Small intestine (tissue), 7 donors: ENCODE measurements at regions not wholly inside any gene's neighbourhood (a gene's known extent, or its start where the extent isn't known, plus 50 kb on each side); places are given as distances from the start of the nearest gene placed in this dataset.

Experiments
- DNase-seq, 2 donors: peaks; one replicate each; pipeline versions ENCODE4 v3.0.0 to v3.0.0-alpha.2; 2013
- FAIRE-seq: peaks from 2 replicates; lab custom pipeline; 2012; peaks lifted over from hg19 to GRCh38; lab: Jason Lieb, UNC
- H3K27ac ChIP-seq, 3 donors: one replicate each; pipeline ENCODE4 v1.5.1; 2013; ENCODE audit warnings: low read length in 2 of 3, mild to moderate bottlenecking in 2 of 3, control low read depth in 1 of 3, inconsistent platforms in 1 of 3, low read depth in 1 of 3, moderate library complexity in 1 of 3
- H3K27me3 ChIP-seq, 3 donors: one replicate each; pipeline ENCODE4 v1.6.1; 2013; ENCODE audit warnings: low read length in 3 of 3, inconsistent platforms in 1 of 3; ENCODE audit not compliant: control insufficient read depth in 3 of 3, insufficient read depth in 3 of 3
- H3K36me3 ChIP-seq, 3 donors: one replicate each; pipeline ENCODE4 v1.6.1; 2013; ENCODE audit warnings: low read length in 3 of 3, inconsistent platforms in 1 of 3, low read depth in 1 of 3, mild to moderate bottlenecking in 1 of 3, moderate library complexity in 1 of 3; ENCODE audit not compliant: control insufficient read depth in 3 of 3, insufficient read depth in 2 of 3
- H3K4me1 ChIP-seq, 3 donors: one replicate each; pipeline ENCODE4 v1.6.1; 2013; ENCODE audit warnings: low read length in 2 of 3, inconsistent platforms in 1 of 3, low read depth in 1 of 3, mild to moderate bottlenecking in 1 of 3, moderate library complexity in 1 of 3; ENCODE audit not compliant: control insufficient read depth in 3 of 3, insufficient read depth in 2 of 3
- H3K4me3 ChIP-seq, 3 donors: one replicate each; pipeline ENCODE4 v1.5.1; 2013; ENCODE audit warnings: low read length in 3 of 3, control low read depth in 1 of 3, inconsistent platforms in 1 of 3, low read depth in 1 of 3, mild to moderate bottlenecking in 1 of 3, moderate library complexity in 1 of 3
- H3K9me3 ChIP-seq, 2 donors: one replicate each; pipeline ENCODE4 v1.6.1; 2013; ENCODE audit warnings: low read depth in 1 of 2, low read length in 1 of 2; ENCODE audit not compliant: control insufficient read depth in 2 of 2, insufficient read depth in 1 of 2
- WGBS, 3 donors: extraction: QIAGEN DNeasy Blood & Tissue Kit; methylation state at CpG; one replicate each; pipeline ENCODE4 v1.1.7; 2013; 5-methylcytosine and 5-hydroxymethylcytosine counted together
- donor health status: healthy with polysubstance abuse.
- donor health status: control.
- donor health status: control.
- donor health status: Bipolar disorder and iron deficiency.
- donor health status: healthy.

DNA sequence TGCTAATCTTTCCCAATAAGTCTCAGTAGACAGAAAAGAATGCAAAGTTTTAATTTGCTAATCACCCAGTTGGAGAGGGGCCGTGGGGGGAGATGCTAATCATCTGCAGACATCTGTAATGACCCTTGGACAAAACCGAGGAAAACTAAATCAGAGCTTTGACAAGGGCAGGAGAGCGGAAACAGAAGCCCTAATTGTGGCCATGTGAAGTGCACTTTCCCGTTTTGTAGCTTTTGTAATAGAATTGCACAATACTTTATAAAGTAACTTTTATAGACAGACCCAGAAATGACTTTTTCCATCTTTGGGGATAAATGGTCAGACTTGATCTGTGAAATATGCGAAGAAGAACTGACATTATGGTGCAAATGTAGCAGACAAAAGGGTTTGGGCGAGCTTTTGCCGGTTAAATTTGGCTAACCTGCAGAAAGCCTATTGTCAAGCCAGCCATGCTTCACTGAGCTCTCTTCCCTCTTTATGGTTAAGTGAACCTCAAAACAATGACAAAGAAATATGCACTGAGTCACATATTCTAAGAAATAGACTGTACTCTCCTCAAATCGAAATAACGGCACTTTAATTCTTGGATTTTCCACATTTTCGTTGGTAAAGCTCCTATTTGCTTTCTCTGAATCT is 980.1 kb upstream of the POU3F3 start:
- Histone ChIP-seq H3K36me3 (no peaks in the 10 kb centered on the region), H3K27me3 (no peaks in the 10 kb centered on the region), H3K9me3 (no peaks in the 10 kb centered on the region), H3K4me1 (no peaks in the 10 kb centered on the region), H3K4me3 (no peak overlapping the region), H3K27ac (no peak overlapping the region)
- WGBS, 3 donors: 64 to 70% (median 68%) methylated on average over 10 of the region's 10 CpGs
- no peak for DNase-seq
- FAIRE-seq: no peak

DNA sequence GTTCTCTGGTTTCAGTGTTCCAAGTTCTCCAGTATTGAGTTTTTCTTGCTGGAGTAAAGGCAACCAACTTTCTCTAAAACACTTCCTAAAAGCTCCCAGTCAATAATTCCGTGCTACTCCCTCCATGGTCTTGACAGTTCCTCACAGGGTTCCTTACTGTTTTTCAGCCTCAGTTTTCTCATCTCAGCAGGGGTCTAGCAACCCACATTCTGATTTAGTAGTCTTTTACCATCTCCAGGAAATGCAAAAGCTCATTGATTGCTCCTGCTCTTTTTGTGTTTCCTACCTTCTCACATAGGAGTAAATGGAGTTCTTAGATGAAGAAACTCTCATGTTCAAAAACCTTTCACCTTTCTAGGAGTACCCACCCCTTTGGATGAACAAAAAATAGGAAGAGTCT is 978.8 kb upstream of the POU3F3 start:
- Histone ChIP-seq H3K36me3 (no peaks in the 10 kb centered on the region), H3K4me1 (no peaks in the 10 kb centered on the region), H3K27me3 (no peaks in the 10 kb centered on the region), H3K4me3 (no peak overlapping the region), H3K9me3 (no peaks in the 10 kb centered on the region), H3K27ac (no peak overlapping the region)
- DNase-seq: no peak
- 31 to 48% (median 41%) methylated on average over 1 of the region's 1 CpG for WGBS, 3 donors
- no peak for FAIRE-seq

DNA sequence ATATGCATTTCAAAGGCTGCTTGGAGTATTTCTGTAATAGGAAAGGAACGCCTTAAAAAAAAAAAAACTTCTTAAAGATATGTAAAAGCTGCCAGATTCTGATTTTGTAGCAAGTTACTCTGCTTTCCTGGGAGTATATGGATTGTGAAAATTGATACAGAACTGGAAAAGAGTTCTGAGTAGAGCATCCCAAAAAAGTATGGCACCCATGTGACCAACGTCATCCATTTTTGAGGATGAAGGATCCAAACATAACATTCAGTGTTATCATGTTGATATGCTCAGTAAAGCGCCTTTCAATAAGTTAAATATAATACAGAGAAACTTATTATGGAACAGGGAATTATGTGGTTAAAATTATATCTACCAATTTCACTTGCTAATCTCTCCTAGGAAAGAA is 978.4 kb upstream of the POU3F3 start:
- FAIRE-seq (no peak), DNase-seq (no peak)
- Histone ChIP-seq H3K4me1 (no peaks in the 10 kb centered on the region), H3K27me3 (no peaks in the 10 kb centered on the region), H3K36me3 (no peaks in the 10 kb centered on the region), H3K9me3 (no peaks in the 10 kb centered on the region), H3K4me3 (no peak overlapping the region), H3K27ac (no peak overlapping the region)
- 68 to 74% (median 70%) methylated on average over 3 of the region's 3 CpGs for WGBS, 3 donors

- H3K4me1 ChIP-seq: no peaks in the 10 kb centered on the region
- FAIRE-seq: no peak
- no peak overlapping the region for H3K4me3 ChIP-seq
- H3K27ac ChIP-seq: no peak overlapping the region
- H3K36me3 ChIP-seq: no peaks in the 10 kb centered on the region
- WGBS, 3 donors: 72 to 80% (median 72%) methylated on average over 5 of the region's 5 CpGs
- H3K9me3 ChIP-seq: no peaks in the 10 kb centered on the region
- no peaks in the 10 kb centered on the region for H3K27me3 ChIP-seq
- DNase-seq: no peak
These were observed 977.3 kb upstream of the POU3F3 start for GRCh38 chr2:103876611-103877010.

DNA sequence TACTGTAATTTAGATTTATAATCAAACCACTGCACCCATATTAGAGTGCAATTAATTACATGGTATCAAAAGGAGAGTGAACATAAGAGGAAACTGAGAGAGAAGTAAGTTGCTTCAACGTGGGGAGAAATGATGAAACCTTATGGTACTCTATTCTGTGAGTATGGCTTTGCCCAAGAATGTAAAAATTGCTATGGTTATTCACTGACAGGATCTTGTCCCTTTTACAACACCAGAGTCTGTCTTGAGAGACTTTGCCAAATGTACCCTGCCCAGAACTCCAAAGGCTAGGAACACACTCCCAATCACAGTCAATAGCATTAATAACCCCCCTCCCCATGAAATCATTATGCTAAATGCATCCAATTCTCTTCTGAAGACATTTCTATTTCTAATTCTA is 974.8 kb upstream of the POU3F3 start:
- H3K4me1 ChIP-seq: no peaks in the 10 kb centered on the region
- H3K27ac ChIP-seq: no peak overlapping the region
- DNase-seq: no peak
- no peak for FAIRE-seq
- no peak overlapping the region for H3K4me3 ChIP-seq
- no peaks in the 10 kb centered on the region for H3K27me3 ChIP-seq
- no peaks in the 10 kb centered on the region for H3K36me3 ChIP-seq
- no peaks in the 10 kb centered on the region for H3K9me3 ChIP-seq
- WGBS, 3 donors: 59 to 75% (median 70%) methylated on average over 1 of the region's 1 CpG

GRCh38 chr2:103880081-103880834 is 973.7 kb upstream of the POU3F3 start:
- FAIRE-seq (no peak), DNase-seq (no peak)
- no peak overlapping the region for H3K4me3 ChIP-seq
- no peak overlapping the region for H3K27ac ChIP-seq
- H3K27me3 ChIP-seq: no peaks in the 10 kb centered on the region
- 55 to 70% (median 66%) methylated on average over 4 of the region's 4 CpGs for WGBS, 3 donors
- no peaks in the 10 kb centered on the region for H3K4me1 ChIP-seq
- H3K9me3 ChIP-seq: no peaks in the 10 kb centered on the region
- no peaks in the 10 kb centered on the region for H3K36me3 ChIP-seq

GRCh38 chr2:103887625-103888024 is 966.3 kb upstream of the POU3F3 start:
- FAIRE-seq (no peak), DNase-seq (no peak)
- no peaks in the 10 kb centered on the region for H3K4me1 ChIP-seq
- no peaks in the 10 kb centered on the region for H3K9me3 ChIP-seq
- 63 to 81% (median 77%) methylated on average over 1 of the region's 1 CpG for WGBS, 3 donors
- no peaks in the 10 kb centered on the region for H3K27me3 ChIP-seq
- no peak overlapping the region for H3K4me3 ChIP-seq
- H3K36me3 ChIP-seq: no peaks in the 10 kb centered on the region
- H3K27ac ChIP-seq: no peak overlapping the region

DNA sequence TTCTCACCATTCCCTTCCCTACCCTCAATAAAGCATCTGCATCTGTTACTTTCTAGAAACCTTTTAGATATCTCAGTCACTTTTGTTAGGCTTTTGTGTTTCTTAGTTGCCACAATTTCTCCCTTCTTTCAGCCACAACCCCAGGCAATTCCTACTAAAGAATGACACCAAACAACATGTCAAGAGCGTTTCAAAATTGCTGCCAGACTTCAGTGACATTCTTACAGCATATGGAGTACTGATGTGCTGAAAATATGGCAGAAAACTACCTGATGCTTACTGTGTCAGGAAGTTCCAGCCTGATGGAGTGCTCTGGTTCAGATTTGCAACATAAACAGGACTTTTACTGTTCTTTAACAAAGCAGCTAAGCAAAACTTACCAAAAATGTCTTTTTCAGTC is 957.7 kb upstream of the POU3F3 start:
- H3K27me3 ChIP-seq: no peaks in the 10 kb centered on the region
- WGBS, 3 donors: 42 to 59% (median 46%) methylated on average over 1 of the region's 1 CpG
- H3K9me3 ChIP-seq: no peaks in the 10 kb centered on the region
- DNase-seq (no peak), FAIRE-seq (no peak)
- H3K27ac ChIP-seq: no peak overlapping the region
- no peaks in the 10 kb centered on the region for H3K36me3 ChIP-seq
- no peak overlapping the region for H3K4me3 ChIP-seq
- H3K4me1 ChIP-seq: no peaks in the 10 kb centered on the region
